GM21515 (cell line): ENCODE measurements at regions not wholly inside any gene's neighbourhood (a gene's known extent, or its start where the extent isn't known, plus 50 kb on each side); places are given as distances from the start of the nearest gene placed in this dataset.

Experiments used
- ATAC-seq: cut with Tn5 transposase; IDR thresholded peaks from one replicate; pipeline ENCODE4 v1.9.1; 2021; ENCODE audit not compliant: unreplicated experiment

GRCh38 chr3:82942041-82942440 is 1180.6 kb upstream of the GBE1 start:
- no peak for ATAC-seq

GRCh38 chr3:82940124-82940523 is 1178.7 kb upstream of the GBE1 start:
- no peak for ATAC-seq

- no peak for ATAC-seq
These were observed 1178.1 kb upstream of the GBE1 start for GRCh38 chr3:82939491-82940097.

- no peak for ATAC-seq
These were observed 1177.4 kb upstream of the GBE1 start for GRCh38 chr3:82938821-82939328.

- no peak for ATAC-seq
These were observed 1166.1 kb upstream of the GBE1 start for GRCh38 chr3:82927309-82928253.

- ATAC-seq = no peak
These were observed 1129.6 kb upstream of the GBE1 start for GRCh38 chr3:82891028-82891427.

GRCh38 chr3:82883072-82883471 is 1121.6 kb upstream of the GBE1 start:
- ATAC-seq = no peak

- ATAC-seq = no peak
These were observed 1114.0 kb upstream of the GBE1 start for GRCh38 chr3:82875401-82875800.

GRCh38 chr3:82839871-82840270 is 1078.4 kb upstream of the GBE1 start:
- no peak for ATAC-seq

GRCh38 chr3:82834098-82834497 is 1072.7 kb upstream of the GBE1 start:
- no peak for ATAC-seq

GRCh38 chr3:82824491-82824890 is 1063.0 kb upstream of the GBE1 start:
- ATAC-seq = no peak

GRCh38 chr3:82816086-82816485 is 1054.6 kb upstream of the GBE1 start:
- ATAC-seq = no peak

- ATAC-seq = no peak
These were observed 1054.1 kb upstream of the GBE1 start for GRCh38 chr3:82815417-82816058.

GRCh38 chr3:82814660-82815059 is 1053.2 kb upstream of the GBE1 start:
- ATAC-seq = no peak

- no peak for ATAC-seq
These were observed 1046.3 kb upstream of the GBE1 start for GRCh38 chr3:82807781-82808180.

- no peak for ATAC-seq
These were observed 1041.1 kb upstream of the GBE1 start for GRCh38 chr3:82802501-82802900.

GRCh38 chr3:82800248-82800647 is 1038.8 kb upstream of the GBE1 start:
- ATAC-seq = no peak

GRCh38 chr3:82796765-82797164 is 1035.3 kb upstream of the GBE1 start:
- no peak for ATAC-seq

- ATAC-seq = no peak
These were observed 1029.8 kb upstream of the GBE1 start for GRCh38 chr3:82791241-82791640.

- no peak for ATAC-seq
These were observed 1029.1 kb upstream of the GBE1 start for GRCh38 chr3:82790307-82791097.

GRCh38 chr3:82783194-82783593 is 1021.7 kb upstream of the GBE1 start:
- no peak for ATAC-seq
